KMS-11 (cell line): ENCODE measurements at regions not wholly inside any gene's neighbourhood (a gene's known extent, or its start where the extent isn't known, plus 50 kb on each side); places are given as distances from the start of the nearest gene placed in this dataset.

Experiments used
- H2AFZ ChIP-seq: fragments of 200-600 bp; sonication (generic); 2 replicates; pipeline ENCODE4 v1.6.1; 2016; ENCODE audit warnings: antibody characterized with exemption, mixed run types, low read depth
- H3K27ac ChIP-seq: fragments of 200-600 bp; sonication (generic); 2 replicates; pipeline ENCODE4 v1.6.1; 2016; ENCODE audit warnings: mild to moderate bottlenecking, mixed run types
- H3K27me3 ChIP-seq: fragments of 200-600 bp; sonication (generic); 2 replicates; pipeline ENCODE4 v1.6.1; 2017; ENCODE audit warnings: mild to moderate bottlenecking, low read depth, mixed run types, moderate library complexity; ENCODE audit not compliant: insufficient read depth
- H3K36me3 ChIP-seq: fragments of 200-600 bp; sonication (generic); 2 replicates; pipeline ENCODE4 v1.6.1; 2017; ENCODE audit warnings: mild to moderate bottlenecking, mixed run types; ENCODE audit not compliant: insufficient read depth
- H3K4me1 ChIP-seq: fragments of 200-600 bp; sonication (generic); 2 replicates; pipeline ENCODE4 v1.6.1; 2016; ENCODE audit warnings: mild to moderate bottlenecking, low read depth, mixed run types; ENCODE audit not compliant: poor library complexity, severe bottlenecking
- H3K4me2 ChIP-seq: fragments of 200-600 bp; sonication (generic); 2 replicates; pipeline ENCODE4 v1.7.0; 2016; ENCODE audit warnings: mild to moderate bottlenecking, mixed run types
- H3K4me3 ChIP-seq: fragments of 200-600 bp; sonication (generic); IDR thresholded peaks from 2 replicates; pipeline ENCODE4 v1.6.1; 2017; ENCODE audit warnings: low read depth, low read length, mixed read lengths; ENCODE audit not compliant: insufficient read depth
- H3K79me2 ChIP-seq: fragments of 200-600 bp; sonication (generic); 2 replicates; pipeline ENCODE4 v1.6.1; 2016; ENCODE audit warnings: low read depth, mixed run types; ENCODE audit not compliant: insufficient read depth
- H3K9ac ChIP-seq: fragments of 200-600 bp; sonication (generic); 2 replicates; pipeline ENCODE4 v1.6.1; 2016; ENCODE audit warnings: mild to moderate bottlenecking, mixed run types
- H4K20me1 ChIP-seq: fragments of 200-600 bp; sonication (generic); 2 replicates; pipeline ENCODE4 v1.6.1; 2016; ENCODE audit warnings: mild to moderate bottlenecking, mixed run types; ENCODE audit not compliant: insufficient read depth
- TF ChIP-seq, protein P1 (sequence below): fragments of 200-600 bp; sonication (generic); conservative IDR thresholded peaks from 2 replicates; pipeline ENCODE4 v1.6.1; 2017; ENCODE audit warnings: low read depth, mild to moderate bottlenecking, antibody characterized with exemption, low read length, moderate library complexity, mixed read lengths

- Histone ChIP-seq H3K4me3 (no peak overlapping the region), H3K27me3 (no peaks in the 10 kb centered on the region), H3K36me3 (no peaks in the 10 kb centered on the region), H3K9ac (no peak overlapping the region), H3K27ac (no peak overlapping the region), H3K79me2 (no peaks in the 10 kb centered on the region), H2AFZ (no peak overlapping the region), H3K4me2 (no peak overlapping the region), H3K4me1 (no peaks in the 10 kb centered on the region), H4K20me1 (no peaks in the 10 kb centered on the region)
- TF ChIP-seq, protein P1, sequence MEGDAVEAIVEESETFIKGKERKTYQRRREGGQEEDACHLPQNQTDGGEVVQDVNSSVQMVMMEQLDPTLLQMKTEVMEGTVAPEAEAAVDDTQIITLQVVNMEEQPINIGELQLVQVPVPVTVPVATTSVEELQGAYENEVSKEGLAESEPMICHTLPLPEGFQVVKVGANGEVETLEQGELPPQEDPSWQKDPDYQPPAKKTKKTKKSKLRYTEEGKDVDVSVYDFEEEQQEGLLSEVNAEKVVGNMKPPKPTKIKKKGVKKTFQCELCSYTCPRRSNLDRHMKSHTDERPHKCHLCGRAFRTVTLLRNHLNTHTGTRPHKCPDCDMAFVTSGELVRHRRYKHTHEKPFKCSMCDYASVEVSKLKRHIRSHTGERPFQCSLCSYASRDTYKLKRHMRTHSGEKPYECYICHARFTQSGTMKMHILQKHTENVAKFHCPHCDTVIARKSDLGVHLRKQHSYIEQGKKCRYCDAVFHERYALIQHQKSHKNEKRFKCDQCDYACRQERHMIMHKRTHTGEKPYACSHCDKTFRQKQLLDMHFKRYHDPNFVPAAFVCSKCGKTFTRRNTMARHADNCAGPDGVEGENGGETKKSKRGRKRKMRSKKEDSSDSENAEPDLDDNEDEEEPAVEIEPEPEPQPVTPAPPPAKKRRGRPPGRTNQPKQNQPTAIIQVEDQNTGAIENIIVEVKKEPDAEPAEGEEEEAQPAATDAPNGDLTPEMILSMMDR, result no peak
These were observed 141.9 kb downstream of the MRPL14 start for GRCh38 chr6:43985329-43985728.

GRCh38 chr6:43984442-43985321 lies 142.6 kb downstream of the MRPL14 start:
- no peaks in the 10 kb centered on the region for H4K20me1 ChIP-seq
- TF ChIP-seq, protein P1, result no peak
- no peaks in the 10 kb centered on the region for H3K27me3 ChIP-seq
- H3K9ac ChIP-seq, result no peak overlapping the region
- no peaks in the 10 kb centered on the region for H3K4me1 ChIP-seq
- no peaks in the 10 kb centered on the region for H3K79me2 ChIP-seq
- no peak overlapping the region for H2AFZ ChIP-seq
- H3K4me3 ChIP-seq, result no peak overlapping the region
- H3K36me3 ChIP-seq, result no peaks in the 10 kb centered on the region
- H3K4me2 ChIP-seq, result no peak overlapping the region
- no peak overlapping the region for H3K27ac ChIP-seq

GRCh38 chr6:43983632-43984031 lies 143.6 kb downstream of the MRPL14 start:
- Histone ChIP-seq H3K27me3 (no peaks in the 10 kb centered on the region), H3K4me1 (no peaks in the 10 kb centered on the region), H3K36me3 (no peaks in the 10 kb centered on the region), H3K4me3 (no peak overlapping the region), H4K20me1 (no peaks in the 10 kb centered on the region), H3K9ac (no peak overlapping the region), H2AFZ (no peak overlapping the region), H3K79me2 (no peaks in the 10 kb centered on the region), H3K27ac (no peak overlapping the region), H3K4me2 (no peak overlapping the region)
- TF ChIP-seq, protein P1, result no peak

DNA sequence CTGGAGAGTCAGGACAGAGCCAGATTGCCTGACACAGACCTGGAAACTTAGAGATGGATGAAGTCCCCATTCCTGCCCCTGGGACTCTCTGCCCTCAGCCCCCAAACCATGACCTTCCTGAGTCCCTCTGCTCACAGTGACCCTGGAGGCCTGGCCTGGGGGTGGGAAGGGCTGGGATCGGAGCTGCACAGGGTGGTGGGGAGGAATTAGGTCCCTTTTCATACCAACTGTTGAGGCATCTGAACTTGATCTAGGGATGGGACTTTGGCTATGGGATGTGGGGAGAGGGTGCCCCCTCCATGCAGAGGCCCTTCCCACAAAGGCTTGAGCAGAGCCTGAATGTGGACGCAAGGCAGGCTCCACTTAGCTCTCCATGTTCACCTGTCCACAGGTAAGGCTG lies 144.1 kb downstream of the MRPL14 start:
- Histone ChIP-seq H3K36me3 (no peaks in the 10 kb centered on the region), H4K20me1 (no peaks in the 10 kb centered on the region), H3K4me1 (no peaks in the 10 kb centered on the region), H3K79me2 (no peaks in the 10 kb centered on the region), H3K27me3 (no peaks in the 10 kb centered on the region), H3K9ac (no peak overlapping the region), H3K4me2 (no peak overlapping the region), H2AFZ (no peak overlapping the region), H3K4me3 (no peak overlapping the region), H3K27ac (no peak overlapping the region)
- TF ChIP-seq, protein P1, result no peak
